NCI-H187 (cell line): ENCODE measurements at regions not wholly inside any gene's neighbourhood (a gene's known extent, or its start where the extent isn't known, plus 50 kb on each side); places are given as distances from the start of the nearest gene placed in this dataset.
"Not testable (repeated sequence)": the region's sequence is repeated elsewhere in the genome, so short reads cannot be mapped to it uniquely, and the experiment has no call there.

ENCODE experiments used
- DNase-seq, 2 experiments: peaks; one replicate each; lab custom pipeline; 2025; lab: John Stamatoyannopoulos, UW

GRCh38 chr5:96319981-96320739 is 112.9 kb downstream of the PCSK1 start:
- DNase-seq: not testable (repeated sequence)

- no peak for DNase-seq
Measured at GRCh38 chr5:96318569-96319110, 114.4 kb downstream of the PCSK1 start.

- no peak for DNase-seq
Measured at GRCh38 chr5:96317945-96318344, 115.1 kb downstream of the PCSK1 start.

- DNase-seq: no peak
Measured at GRCh38 chr5:96316487-96316886, 116.6 kb downstream of the PCSK1 start.

- DNase-seq: no peak
Measured at GRCh38 chr5:96316017-96316416, 117.0 kb downstream of the PCSK1 start.

GRCh38 chr5:96315431-96315830 is 117.6 kb downstream of the PCSK1 start:
- no peak for DNase-seq

- DNase-seq: no peak
Measured at GRCh38 chr5:96312383-96312782, 120.7 kb downstream of the PCSK1 start.

- not testable (repeated sequence) for DNase-seq
Measured at GRCh38 chr5:96307047-96307446, 126.0 kb downstream of the PCSK1 start.

- DNase-seq: no peak
Measured at GRCh38 chr5:96302174-96302738, 130.8 kb downstream of the PCSK1 start.

- no peak for DNase-seq
Measured at GRCh38 chr5:96300976-96301375, 132.1 kb downstream of the PCSK1 start.

GRCh38 chr5:96297867-96298266 is 135.2 kb downstream of the PCSK1 start:
- no peak for DNase-seq

- no peak for DNase-seq
Measured at GRCh38 chr5:96297290-96297689, 135.8 kb downstream of the PCSK1 start.

GRCh38 chr5:96294884-96295202 is 138.2 kb downstream of the PCSK1 start:
- no peak for DNase-seq

GRCh38 chr5:96293966-96294883 is 138.8 kb downstream of the PCSK1 start:
- DNase-seq: no peak

- DNase-seq: no peak
Measured at GRCh38 chr5:96292582-96293247, 140.3 kb downstream of the PCSK1 start.

- DNase-seq: not testable (repeated sequence)
Measured at GRCh38 chr5:96289287-96289686, 143.8 kb downstream of the PCSK1 start.

- DNase-seq: no peak
Measured at GRCh38 chr5:96288845-96289185, 144.2 kb downstream of the PCSK1 start.

- no peak for DNase-seq
Measured at GRCh38 chr5:96288166-96288844, 144.7 kb downstream of the PCSK1 start.

- no peak for DNase-seq
Measured at GRCh38 chr5:96287136-96287535, 145.9 kb downstream of the PCSK1 start.

GRCh38 chr5:96285823-96286222 is 147.2 kb downstream of the PCSK1 start:
- DNase-seq: no peak

GRCh38 chr5:96284727-96285389 is 148.2 kb downstream of the PCSK1 start:
- DNase-seq: no peak
